ENCODE measurements at regions not wholly inside any gene's neighbourhood (a gene's known extent, or its start where the extent isn't known, plus 50 kb on each side); places are given as distances from the start of the nearest gene placed in this dataset.
"Not testable (repeated sequence)": the region's sequence is repeated elsewhere in the genome, so short reads cannot be mapped to it uniquely, and the experiment has no call there.

- DNase-seq = no peak
These were observed 1911.4 kb downstream of the STIM2 start for GRCh38 chr4:28772066-28772465.

- no peak for DNase-seq
These were observed 1912.1 kb downstream of the STIM2 start for GRCh38 chr4:28772788-28773187.

- no peak for DNase-seq
These were observed 1913.7 kb downstream of the STIM2 start for GRCh38 chr4:28774344-28774743.

GRCh38 chr4:28776004-28776403 is 1915.4 kb downstream of the STIM2 start:
- no peak for DNase-seq

DNA sequence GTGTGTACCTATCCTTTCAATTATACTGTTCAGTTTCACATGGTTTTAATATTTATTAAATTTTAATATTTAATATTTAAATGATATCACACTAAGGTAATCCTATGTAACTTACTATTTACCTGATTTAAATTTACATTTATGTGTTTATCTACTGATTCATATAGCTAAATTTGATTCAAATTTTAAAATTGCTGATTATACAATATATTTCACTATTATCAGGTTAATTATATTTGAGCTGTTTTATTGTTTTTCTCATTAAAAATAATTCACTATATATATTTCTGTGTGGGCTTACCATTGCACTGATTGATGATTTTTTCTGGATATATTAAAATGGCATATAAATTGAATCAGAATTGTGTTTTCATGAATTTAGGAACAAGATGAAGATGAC is 1923.5 kb downstream of the STIM2 start:
- DNase-seq = no peak

DNA sequence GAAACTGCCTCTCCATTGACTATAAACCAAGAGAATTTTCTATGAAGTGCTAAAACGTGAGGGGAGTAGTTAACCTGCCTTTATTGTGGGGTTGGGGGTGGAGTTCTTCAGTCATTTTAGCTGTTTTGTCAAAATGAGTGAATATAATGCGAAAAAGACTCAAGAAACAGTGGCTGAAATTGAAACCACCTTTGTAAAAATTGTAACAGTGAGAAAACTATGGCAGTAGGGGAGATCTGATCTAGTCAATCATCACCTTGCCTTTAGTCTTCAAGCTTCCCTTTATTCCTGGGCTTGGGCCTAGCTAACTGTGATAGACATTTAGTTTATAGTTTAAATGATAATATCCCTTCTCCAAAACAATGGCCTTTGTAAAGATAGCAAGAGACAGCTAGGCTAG is 1927.3 kb downstream of the STIM2 start:
- DNase-seq = no peak

DNA sequence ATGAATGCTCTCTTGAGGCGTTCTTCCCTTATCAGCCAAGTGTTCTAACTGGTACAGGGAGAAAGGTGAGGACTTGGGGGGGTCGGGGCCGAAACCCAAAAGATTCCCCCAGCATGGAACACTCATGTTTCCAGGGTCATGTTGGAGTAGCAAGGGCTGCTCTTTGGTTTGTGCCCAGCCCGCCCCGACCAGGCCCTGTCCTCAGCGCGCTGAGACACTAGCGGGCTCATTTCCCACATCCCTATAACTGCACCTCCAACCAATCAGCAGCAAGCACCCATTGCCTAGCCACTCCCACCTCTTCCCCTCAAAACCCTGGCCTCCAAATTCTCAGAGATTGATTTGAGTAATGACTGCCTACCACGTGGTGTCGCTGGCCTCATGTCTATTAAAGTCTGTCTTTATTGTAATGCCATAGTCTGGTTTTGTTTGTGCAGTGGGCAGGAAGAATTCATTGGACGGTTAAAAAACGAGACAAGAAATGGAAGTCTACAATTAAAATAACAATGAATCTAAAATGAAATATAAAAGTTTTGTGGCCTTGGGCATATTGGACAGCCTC is 1928.4 kb downstream of the STIM2 start:
- no peak for DNase-seq

DNA sequence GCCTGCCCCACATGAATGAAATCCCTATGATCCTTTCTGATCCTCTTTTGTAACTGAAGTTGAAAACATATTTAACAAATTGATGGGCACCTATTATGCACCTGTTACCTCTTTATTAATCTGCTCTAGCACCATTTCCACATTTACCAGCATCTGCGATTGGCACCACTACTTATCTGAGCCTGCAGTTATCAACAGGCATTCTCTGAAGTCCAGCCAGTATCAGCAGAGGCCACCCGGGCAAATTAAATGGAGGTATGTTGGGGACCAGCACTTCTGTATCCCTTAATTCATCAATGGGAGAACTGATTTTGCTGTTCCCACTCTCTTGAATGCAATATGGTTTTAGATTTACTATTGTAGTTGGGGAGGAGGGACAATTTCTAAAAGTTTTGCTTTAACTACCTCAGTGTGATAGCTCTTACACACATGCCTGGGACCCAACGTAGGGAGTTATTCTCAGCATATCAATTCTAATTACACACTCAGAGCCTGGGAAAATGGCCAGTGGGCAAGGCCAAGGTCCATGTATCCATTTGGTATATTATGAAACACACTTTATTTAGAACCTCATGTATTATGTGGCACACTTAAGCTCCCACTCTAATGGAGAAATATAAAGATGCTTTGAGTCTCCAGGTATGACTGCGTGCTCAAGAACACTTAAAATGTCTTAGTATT is 1927.1 kb upstream of the PCDH7 start:
- DNase-seq = no peak

DNA sequence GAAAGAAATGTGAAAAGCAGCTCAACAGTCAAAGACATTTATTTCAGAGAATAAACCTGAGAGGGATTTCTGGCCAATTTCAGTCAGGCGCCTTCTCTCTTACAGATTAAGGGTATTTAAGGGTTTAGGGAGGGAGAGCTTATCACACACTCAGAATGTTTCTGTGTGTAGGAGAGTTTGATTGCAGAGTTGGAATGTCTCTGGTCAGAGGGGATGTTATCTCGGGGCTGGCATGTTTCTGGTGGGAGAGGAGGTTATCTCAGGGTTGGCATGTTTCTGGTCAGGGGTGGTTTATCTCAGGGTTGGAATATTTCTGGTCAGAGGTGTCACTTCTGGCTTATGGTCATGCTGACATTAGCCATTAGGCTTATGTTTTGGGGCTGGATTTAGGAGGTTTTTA is 1920.5 kb upstream of the PCDH7 start:
- no peak for DNase-seq

- DNase-seq = no peak
These were observed 1909.1 kb upstream of the PCDH7 start for GRCh38 chr4:28811025-28811424.

- no peak for DNase-seq
These were observed 1898.0 kb upstream of the PCDH7 start for GRCh38 chr4:28822163-28822562.

- DNase-seq = no peak
These were observed 1892.3 kb upstream of the PCDH7 start for GRCh38 chr4:28827866-28828265.

GRCh38 chr4:28831867-28832266 is 1888.3 kb upstream of the PCDH7 start:
- no peak for DNase-seq

- DNase-seq = no peak
These were observed 1887.7 kb upstream of the PCDH7 start for GRCh38 chr4:28832444-28832843.

- no peak for DNase-seq
These were observed 1886.0 kb upstream of the PCDH7 start for GRCh38 chr4:28834120-28834519.

DNA sequence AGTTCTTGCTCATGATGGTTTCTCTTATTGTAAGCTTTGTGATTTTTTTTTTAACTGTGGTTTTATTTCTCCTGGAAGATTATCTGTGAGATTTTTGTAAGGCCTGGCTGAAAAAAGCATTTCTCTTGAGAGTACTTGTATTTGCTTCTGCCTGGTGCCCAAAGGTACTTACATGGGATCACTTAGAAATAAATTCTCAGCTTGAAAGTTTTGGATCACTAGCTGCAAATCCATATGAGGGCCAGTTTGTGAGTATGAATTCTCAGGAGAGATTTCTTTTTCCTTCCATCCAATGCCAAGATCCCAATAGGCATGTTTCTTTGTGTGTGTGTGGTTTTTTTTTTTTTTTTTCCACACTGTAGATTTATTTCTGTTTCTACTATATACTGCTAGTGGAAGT is 1884.7 kb upstream of the PCDH7 start:
- DNase-seq = no peak

DNA sequence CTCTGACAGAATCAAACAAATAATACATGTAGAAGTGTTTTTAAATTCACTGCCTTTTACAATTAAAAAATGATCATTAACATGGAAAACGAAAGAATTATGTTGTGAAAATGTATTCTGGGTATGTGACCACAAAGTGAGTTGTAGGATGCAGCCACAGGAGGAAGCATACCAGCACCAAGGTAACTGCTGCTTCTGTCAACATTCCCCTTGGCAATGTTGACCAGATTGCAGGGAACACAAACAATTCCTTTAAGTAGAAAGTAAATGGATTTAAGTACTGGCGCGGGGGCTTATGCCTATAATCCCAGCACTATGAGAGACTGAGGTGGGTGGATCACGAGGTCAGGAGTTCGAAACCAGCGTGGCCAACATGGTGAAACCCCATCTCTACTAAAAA is 1877.9 kb upstream of the PCDH7 start:
- no peak for DNase-seq

GRCh38 chr4:28845158-28845557 is 1875.0 kb upstream of the PCDH7 start:
- DNase-seq = no peak

DNA sequence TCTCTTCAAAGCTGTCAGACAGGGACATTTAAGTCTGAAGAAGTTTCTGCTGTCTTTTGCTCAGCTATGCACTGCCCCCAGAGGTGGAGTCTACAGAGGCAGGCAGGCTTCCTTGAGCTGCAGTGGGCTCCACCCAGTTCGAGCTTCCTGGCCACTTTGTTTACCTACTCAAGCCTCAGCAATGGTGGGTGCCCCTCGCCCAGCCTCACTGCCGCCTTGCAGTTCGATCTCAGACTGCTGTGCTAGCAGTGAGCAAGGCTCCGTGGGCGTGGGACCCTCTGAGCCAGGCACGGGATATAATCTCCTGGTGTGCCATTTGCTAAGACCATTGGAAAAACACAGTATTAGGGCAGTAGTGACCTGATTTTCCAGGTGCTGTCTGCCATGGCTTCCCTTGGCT is 1863.1 kb upstream of the PCDH7 start:
- DNase-seq = not testable (repeated sequence)

- no peak for DNase-seq
These were observed 1851.3 kb upstream of the PCDH7 start for GRCh38 chr4:28868841-28869240.

DNA sequence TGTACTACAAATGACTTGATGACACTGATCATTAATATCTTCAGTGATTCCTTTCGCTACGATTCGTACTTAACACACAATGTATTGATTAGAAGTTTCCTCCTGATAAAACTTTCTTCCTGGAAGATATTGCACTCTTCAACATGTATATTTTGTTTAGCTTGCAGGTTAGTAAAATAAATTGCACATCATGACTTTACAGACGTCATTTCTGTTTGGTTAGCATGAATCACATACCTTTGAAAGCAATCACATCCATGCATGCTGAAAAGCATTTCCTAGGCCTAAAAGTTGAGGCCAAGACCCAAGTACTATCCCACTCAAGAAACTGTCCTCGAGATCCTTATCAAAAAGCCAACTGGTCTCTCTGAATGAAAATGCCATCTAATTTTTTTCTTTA is 1841.0 kb upstream of the PCDH7 start:
- no peak for DNase-seq

DNA sequence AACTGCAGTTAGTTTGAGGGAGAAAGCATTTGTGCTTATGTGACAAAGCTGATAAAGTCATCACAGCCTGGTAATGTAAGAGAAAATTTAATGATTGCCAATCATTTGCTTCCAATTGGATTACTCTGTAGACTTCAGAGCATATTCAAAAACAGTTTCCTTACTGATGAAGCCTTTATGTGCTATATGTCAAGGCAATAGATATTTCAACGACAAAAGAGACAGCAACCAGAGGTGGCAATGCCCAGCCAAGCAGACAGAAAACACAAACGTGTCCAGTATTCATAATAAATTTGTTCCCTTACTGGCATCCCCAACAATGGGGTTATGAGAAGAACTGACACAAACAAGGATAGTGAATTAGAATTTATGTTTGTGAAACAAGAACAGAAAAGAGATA is 1840.3 kb upstream of the PCDH7 start:
- no peak for DNase-seq

GRCh38 chr4:28883211-28883610 is 1837.0 kb upstream of the PCDH7 start:
- no peak for DNase-seq

- no peak for DNase-seq
These were observed 1833.2 kb upstream of the PCDH7 start for GRCh38 chr4:28886934-28887333.
